Transverse colon (tissue), 4 donors: ENCODE measurements at regions not wholly inside any gene's neighbourhood (a gene's known extent, or its start where the extent isn't known, plus 50 kb on each side); places are given as distances from the start of the nearest gene placed in this dataset.

Experiments used
- CTCF ChIP-seq, 5 experiments: fragments of 200-600 bp in 3 of 5; fragments of 450-650 bp in 2 of 5; sonication (generic) in 3 of 5; IDR thresholded peaks; 1 replicate in 2 of 5; 2 replicates in 3 of 5; pipeline ENCODE4 v1.5.1; 2016 to 2017; ENCODE audit warnings: antibody characterized with exemption in 5 of 5, inconsistent platforms in 3 of 5, mild to moderate bottlenecking in 2 of 5, moderate library complexity in 1 of 5
- POLR2AphosphoS5 ChIP-seq, 3 donors: sonication (generic); formaldehyde crosslinking; IDR thresholded peaks; one replicate each; pipeline ENCODE4 v1.6.1; 2016; ENCODE audit warnings: antibody characterized with exemption in 3 of 3

- no peak for TF ChIP-seq CTCF (IDR thresholded peaks at IDR 0.05)
- TF ChIP-seq POLR2AphosphoS5 (IDR thresholded peaks at IDR 0.05): no peak
These were observed 738.5 kb downstream of the DIAPH3 start for GRCh38 chr13:59425211-59425741.
